ENCODE measurements at regions not wholly inside any gene's neighbourhood (a gene's known extent, or its start where the extent isn't known, plus 50 kb on each side); places are given as distances from the start of the nearest gene placed in this dataset.

GRCh38 chr1:73911849-73912248, 286.1 kb downstream of the LRRIQ3 start:
- TF ChIP-seq, protein P1, sequence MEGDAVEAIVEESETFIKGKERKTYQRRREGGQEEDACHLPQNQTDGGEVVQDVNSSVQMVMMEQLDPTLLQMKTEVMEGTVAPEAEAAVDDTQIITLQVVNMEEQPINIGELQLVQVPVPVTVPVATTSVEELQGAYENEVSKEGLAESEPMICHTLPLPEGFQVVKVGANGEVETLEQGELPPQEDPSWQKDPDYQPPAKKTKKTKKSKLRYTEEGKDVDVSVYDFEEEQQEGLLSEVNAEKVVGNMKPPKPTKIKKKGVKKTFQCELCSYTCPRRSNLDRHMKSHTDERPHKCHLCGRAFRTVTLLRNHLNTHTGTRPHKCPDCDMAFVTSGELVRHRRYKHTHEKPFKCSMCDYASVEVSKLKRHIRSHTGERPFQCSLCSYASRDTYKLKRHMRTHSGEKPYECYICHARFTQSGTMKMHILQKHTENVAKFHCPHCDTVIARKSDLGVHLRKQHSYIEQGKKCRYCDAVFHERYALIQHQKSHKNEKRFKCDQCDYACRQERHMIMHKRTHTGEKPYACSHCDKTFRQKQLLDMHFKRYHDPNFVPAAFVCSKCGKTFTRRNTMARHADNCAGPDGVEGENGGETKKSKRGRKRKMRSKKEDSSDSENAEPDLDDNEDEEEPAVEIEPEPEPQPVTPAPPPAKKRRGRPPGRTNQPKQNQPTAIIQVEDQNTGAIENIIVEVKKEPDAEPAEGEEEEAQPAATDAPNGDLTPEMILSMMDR (IDR thresholded peaks at IDR 0.05) = no peak
- TF ChIP-seq ZFX (IDR thresholded peaks at IDR 0.05; ENCODE audit: borderline replicate concordance) = no peak

Data from 22Rv1 (cell line).